ENCODE measurements at regions not wholly inside any gene's neighbourhood (a gene's known extent, or its start where the extent isn't known, plus 50 kb on each side); places are given as distances from the start of the nearest gene placed in this dataset.

GRCh38 chr2:6685447-6685846 lies 180.3 kb downstream of the CMPK2 start:
- intact Hi-C loops (cut with micrococcal nuclease) = no loop called here
- ATAC-seq (ENCODE audit: low read depth) (no peak), DNase-seq (no peak)
- ChIA-PET CTCF (no interaction called here), POLR2A (no interaction called here)
- no peak for TF ChIP-seq CTCF (IDR thresholded peaks at IDR 0.05)
- no peaks in the 10 kb centered on the region for H3K36me3 Mint-ChIP-seq (ENCODE audit: low read depth)
- H3K4me1 Mint-ChIP-seq = no peaks in the 10 kb centered on the region
- H3K4me3 Mint-ChIP-seq = no peak overlapping the region
- H3K27ac Mint-ChIP-seq = no peak overlapping the region
- H3K27me3 Mint-ChIP-seq = no peaks in the 10 kb centered on the region
- peaks cover 5% of the 10 kb centered on the region for H3K9me3 Mint-ChIP-seq

- Mint-ChIP-seq H3K4me3 (no peak overlapping the region), H3K4me1 (no peaks in the 10 kb centered on the region), H3K36me3 (ENCODE audit: low read depth) (no peaks in the 10 kb centered on the region), H3K9me3 (peaks cover 5% of the 10 kb centered on the region), H3K27ac (no peak overlapping the region), H3K27me3 (no peaks in the 10 kb centered on the region)
- CTCF ChIA-PET = no interaction called here
- ATAC-seq (ENCODE audit: low read depth) (no peak), DNase-seq (no peak)
- POLR2A ChIA-PET = no interaction called here
- no peak for TF ChIP-seq CTCF (IDR thresholded peaks at IDR 0.05)
- intact Hi-C loops (cut with micrococcal nuclease) = no loop called here
Measured at GRCh38 chr2:6692056-6692455, 173.7 kb downstream of the CMPK2 start.

- Mint-ChIP-seq H3K36me3 (ENCODE audit: low read depth) (no peaks in the 10 kb centered on the region), H3K9me3 (peaks cover 3% of the 10 kb centered on the region), H3K27ac (no peak overlapping the region), H3K27me3 (no peaks in the 10 kb centered on the region), H3K4me1 (no peaks in the 10 kb centered on the region), H3K4me3 (no peak overlapping the region)
- no peak for TF ChIP-seq CTCF (IDR thresholded peaks at IDR 0.05)
- DNase-seq (no peak), ATAC-seq (ENCODE audit: low read depth) (no peak)
- intact Hi-C loops (cut with micrococcal nuclease) = no loop called here
- CTCF ChIA-PET = no interaction called here
- POLR2A ChIA-PET = no interaction called here
Measured at GRCh38 chr2:6692819-6693218, 172.9 kb downstream of the CMPK2 start.

GRCh38 chr2:6694555-6694954 lies 171.2 kb downstream of the CMPK2 start:
- ChIA-PET CTCF (no interaction called here), POLR2A (no interaction called here)
- no peak for DNase-seq
- no peak overlapping the region for H3K27ac Mint-ChIP-seq
- TF ChIP-seq CTCF (IDR thresholded peaks at IDR 0.05) = no peak
- ATAC-seq (ENCODE audit: low read depth) = no peak
- H3K27me3 Mint-ChIP-seq = no peaks in the 10 kb centered on the region
- intact Hi-C loops (cut with micrococcal nuclease) = no loop called here
- no peaks in the 10 kb centered on the region for H3K36me3 Mint-ChIP-seq (ENCODE audit: low read depth)
- no peaks in the 10 kb centered on the region for H3K4me1 Mint-ChIP-seq
- H3K4me3 Mint-ChIP-seq = no peak overlapping the region
- no peaks in the 10 kb centered on the region for H3K9me3 Mint-ChIP-seq

GRCh38 chr2:6700335-6700734 lies 165.4 kb downstream of the CMPK2 start:
- Mint-ChIP-seq H3K4me3 (no peak overlapping the region), H3K27me3 (no peaks in the 10 kb centered on the region), H3K9me3 (peaks cover 12% of the 10 kb centered on the region), H3K27ac (no peak overlapping the region), H3K36me3 (ENCODE audit: low read depth) (no peaks in the 10 kb centered on the region), H3K4me1 (no peaks in the 10 kb centered on the region)
- intact Hi-C loops (cut with micrococcal nuclease) = no loop called here
- ChIA-PET POLR2A (no interaction called here), CTCF (no interaction called here)
- DNase-seq (no peak), ATAC-seq (ENCODE audit: low read depth) (no peak)
- TF ChIP-seq CTCF (IDR thresholded peaks at IDR 0.05) = no peak

Measured in activated B cell treated with CpG ODN at 0.5 μM for 24 hours (primary cell).